WTC11 (cell line): ENCODE measurements at regions not wholly inside any gene's neighbourhood (a gene's known extent, or its start where the extent isn't known, plus 50 kb on each side); places are given as distances from the start of the nearest gene placed in this dataset.

ENCODE experiments used
- ATAC-seq: fragments of 200-7000 bp; cut with Tn5 transposase; 2 replicates; pipeline ENCODE4 v1.10.0; 2021; ENCODE audit warnings: mild to moderate bottlenecking, moderate library complexity
- CTCF ChIA-PET: fragments of 300-600 bp; sonication (Branson Sonifier 250); formaldehyde crosslinking; loops from one replicate; lab custom pipeline; 2021; ENCODE audit warnings: antibody characterized with exemption; lab: Charles Lee
- POLR2A ChIA-PET: fragments of 350-600 bp; sonication (Branson Sonifier 250); formaldehyde crosslinking; loops from one replicate; lab custom pipeline; 2021; ENCODE audit warnings: antibody characterized with exemption; lab: Charles Lee
- DNase-seq: peaks from one replicate; pipeline ENCODE4 v3.0.0; 2021; ENCODE audit warnings: low spot score
- H3K27ac Mint-ChIP-seq: 2 replicates; pipeline ENCODE4 v1.8.0; 2021; ENCODE audit warnings: mixed read lengths
- H3K27me3 Mint-ChIP-seq: 2 replicates; pipeline ENCODE4 v1.8.0; 2021; ENCODE audit warnings: low read depth, mild to moderate bottlenecking, moderate library complexity, mixed read lengths
- H3K36me3 Mint-ChIP-seq: 2 replicates; pipeline ENCODE4 v1.8.0; 2021; ENCODE audit warnings: mixed read lengths
- H3K4me1 Mint-ChIP-seq: 2 replicates; pipeline ENCODE4 v1.8.0; 2022; ENCODE audit warnings: mixed read lengths
- H3K4me3 Mint-ChIP-seq: 2 replicates; pipeline ENCODE4 v1.8.0; 2021; ENCODE audit warnings: mild to moderate bottlenecking, moderate library complexity, mixed read lengths
- H3K9me3 Mint-ChIP-seq: 2 replicates; pipeline ENCODE4 v1.8.0; 2021; ENCODE audit warnings: mixed read lengths
- AFF4 ChIP-seq: sonication (generic); formaldehyde crosslinking; IDR thresholded peaks from 2 replicates; pipeline ENCODE4 v1.8.1; 2023; ENCODE audit warnings: mild to moderate bottlenecking, missing genetic modification reagents, borderline replicate concordance
- ATF1 ChIP-seq: sonication (generic); formaldehyde crosslinking; IDR thresholded peaks from 2 replicates; pipeline ENCODE4 v1.8.1; 2023; ENCODE audit warnings: mild to moderate bottlenecking, moderate library complexity, missing genetic modification reagents
- ATF2 ChIP-seq: sonication (generic); formaldehyde crosslinking; IDR thresholded peaks from 2 replicates; pipeline ENCODE4 v1.8.1; 2022; ENCODE audit warnings: low read depth, missing genetic modification reagents, borderline replicate concordance
- ATF6 ChIP-seq: sonication (generic); formaldehyde crosslinking; IDR thresholded peaks from 2 replicates; pipeline ENCODE4 v1.8.1; 2023; ENCODE audit warnings: mild to moderate bottlenecking, missing genetic modification reagents
- E2F4 ChIP-seq: sonication (generic); formaldehyde crosslinking; IDR thresholded peaks from 2 replicates; pipeline ENCODE4 v1.8.1; 2022; ENCODE audit warnings: low read depth, mild to moderate bottlenecking, moderate library complexity, missing genetic modification reagents, borderline replicate concordance
- FOXJ3 ChIP-seq: sonication (generic); formaldehyde crosslinking; IDR thresholded peaks from 2 replicates; pipeline ENCODE4 v1.9.0; 2021; ENCODE audit warnings: missing genetic modification reagents, mild to moderate bottlenecking, borderline replicate concordance
- GABPB1 ChIP-seq: sonication (generic); formaldehyde crosslinking; IDR thresholded peaks from 2 replicates; pipeline ENCODE4 v1.8.1; 2023; ENCODE audit warnings: mild to moderate bottlenecking, missing genetic modification reagents
- JAZF1 ChIP-seq: fragments of 250-450 bp; sonication (Bioruptor Pico); IDR thresholded peaks from 2 replicates; pipeline ENCODE4 v1.9.0; 2021; ENCODE audit warnings: moderate library complexity, mild to moderate bottlenecking, inconsistent platforms
- KAT7 ChIP-seq: sonication (generic); formaldehyde crosslinking; IDR thresholded peaks from 2 replicates; pipeline ENCODE4 v1.8.1; 2023; ENCODE audit warnings: missing genetic modification reagents, mild to moderate bottlenecking, borderline replicate concordance
- NR1H2 ChIP-seq: sonication (generic); formaldehyde crosslinking; IDR thresholded peaks from 2 replicates; pipeline ENCODE4 v1.9.0; 2021; ENCODE audit warnings: mild to moderate bottlenecking, moderate library complexity, missing genetic modification reagents
- NR2C2 ChIP-seq: sonication (generic); formaldehyde crosslinking; IDR thresholded peaks from 2 replicates; pipeline ENCODE4 v1.8.0; 2022; ENCODE audit warnings: mild to moderate bottlenecking, missing genetic modification reagents
- STAT6 ChIP-seq: sonication (generic); formaldehyde crosslinking; conservative IDR thresholded peaks from 2 replicates; pipeline ENCODE4 v1.8.1; 2023; ENCODE audit warnings: mild to moderate bottlenecking, low read depth, missing genetic modification reagents, moderate library complexity
- USF1 ChIP-seq: sonication (generic); formaldehyde crosslinking; IDR thresholded peaks from 2 replicates; pipeline ENCODE4 v1.8.0; 2022; ENCODE audit warnings: mild to moderate bottlenecking, missing genetic modification reagents
- ZBTB21 ChIP-seq: sonication (generic); formaldehyde crosslinking; IDR thresholded peaks from 2 replicates; pipeline ENCODE4 v1.8.1; 2023; ENCODE audit warnings: mild to moderate bottlenecking, missing genetic modification reagents, borderline replicate concordance
- ZBTB43 ChIP-seq: sonication (generic); formaldehyde crosslinking; IDR thresholded peaks from 2 replicates; pipeline ENCODE4 v1.8.1; 2023; ENCODE audit warnings: mild to moderate bottlenecking, missing genetic modification reagents
- ZNF317 ChIP-seq: sonication (generic); formaldehyde crosslinking; IDR thresholded peaks from 2 replicates; pipeline ENCODE4 v1.8.1; 2023; ENCODE audit warnings: low read depth, mild to moderate bottlenecking, moderate library complexity, missing genetic modification reagents, borderline replicate concordance
- ZNF671 ChIP-seq: fragments of 250-450 bp; sonication (Bioruptor Pico); IDR thresholded peaks from 2 replicates; pipeline ENCODE4 v1.8.0; 2021; ENCODE audit warnings: mild to moderate bottlenecking
- TF ChIP-seq, protein P1 (sequence below): sonication (generic); formaldehyde crosslinking; IDR thresholded peaks from 2 replicates; pipeline ENCODE4 v1.8.0; 2022; ENCODE audit warnings: mild to moderate bottlenecking, missing genetic modification reagents

GRCh38 chr12:70052476-70052875, 190.8 kb upstream of the CNOT2 start (continued):
- TF ChIP-seq STAT6 (CRISPR knock-in tag) (no peak), ZNF317 (CRISPR knock-in tag) (no peak), E2F4 (CRISPR knock-in tag) (no peak), FOXJ3 (CRISPR knock-in tag) (no peak), ATF1 (CRISPR knock-in tag) (no peak), NR1H2 (CRISPR knock-in tag) (no peak), KAT7 (no peak), ZNF671 (CRISPR knock-in tag) (no peak)

GRCh38 chr12:70052931-70053497, 190.2 kb upstream of the CNOT2 start:
- peaks cover 36% of the 10 kb centered on the region for H3K4me1 Mint-ChIP-seq

DNA sequence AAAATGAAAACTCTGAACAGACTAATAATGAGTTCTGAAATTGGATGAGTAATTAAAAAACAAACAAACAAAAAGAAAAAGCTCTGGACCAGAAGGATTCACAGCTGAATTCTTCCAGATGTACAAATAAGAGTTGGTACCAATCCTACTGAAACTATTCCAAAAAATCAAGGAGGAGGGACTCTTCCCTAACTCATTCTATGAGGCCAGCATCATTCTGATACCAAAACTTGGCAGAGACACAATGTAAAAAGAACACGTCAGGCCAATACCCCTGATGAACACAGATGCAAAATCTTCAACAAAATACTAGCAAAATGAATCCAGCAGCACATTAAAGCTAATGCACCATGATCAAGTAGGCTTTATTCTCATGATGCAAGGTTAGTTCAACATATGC, 183.9 kb upstream of the CNOT2 start:
- DNase-seq (no peak), ATAC-seq (no peak)
- CTCF ChIA-PET, result no interaction called here
- no peak overlapping the region for H3K4me3 Mint-ChIP-seq
- POLR2A ChIA-PET, result no interaction called here
- H3K27me3 Mint-ChIP-seq, result no peaks in the 10 kb centered on the region
- no peak overlapping the region for H3K27ac Mint-ChIP-seq
- no peaks in the 10 kb centered on the region for H3K36me3 Mint-ChIP-seq
- no peaks in the 10 kb centered on the region; the same call in 1 of the 2 replicates for H3K9me3 Mint-ChIP-seq
- H3K4me1 Mint-ChIP-seq, result peaks cover 4% of the 10 kb centered on the region; the same call in 1 of the 2 replicates
- TF ChIP-seq ATF6 (CRISPR knock-in tag) (no peak), USF1 (no peak), ATF2 (CRISPR knock-in tag) (no peak), ZBTB21 (CRISPR knock-in tag) (no peak), AFF4 (CRISPR knock-in tag) (no peak), ZBTB43 (no peak), JAZF1 (no peak)
- TF ChIP-seq, protein P1, sequence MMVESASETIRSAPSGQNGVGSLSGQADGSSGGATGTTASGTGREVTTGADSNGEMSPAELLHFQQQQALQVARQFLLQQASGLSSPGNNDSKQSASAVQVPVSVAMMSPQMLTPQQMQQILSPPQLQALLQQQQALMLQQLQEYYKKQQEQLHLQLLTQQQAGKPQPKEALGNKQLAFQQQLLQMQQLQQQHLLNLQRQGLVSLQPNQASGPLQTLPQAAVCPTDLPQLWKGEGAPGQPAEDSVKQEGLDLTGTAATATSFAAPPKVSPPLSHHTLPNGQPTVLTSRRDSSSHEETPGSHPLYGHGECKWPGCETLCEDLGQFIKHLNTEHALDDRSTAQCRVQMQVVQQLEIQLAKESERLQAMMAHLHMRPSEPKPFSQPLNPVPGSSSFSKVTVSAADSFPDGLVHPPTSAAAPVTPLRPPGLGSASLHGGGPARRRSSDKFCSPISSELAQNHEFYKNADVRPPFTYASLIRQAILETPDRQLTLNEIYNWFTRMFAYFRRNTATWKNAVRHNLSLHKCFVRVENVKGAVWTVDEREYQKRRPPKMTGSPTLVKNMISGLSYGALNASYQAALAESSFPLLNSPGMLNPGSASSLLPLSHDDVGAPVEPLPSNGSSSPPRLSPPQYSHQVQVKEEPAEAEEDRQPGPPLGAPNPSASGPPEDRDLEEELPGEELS (CRISPR knock-in tag), result no peak

More at GRCh38 chr12:70052931-70053497, 190.2 kb upstream of the CNOT2 start:
- TF ChIP-seq GABPB1 (CRISPR knock-in tag) (peak; percentile 89), NR2C2 (no peak)
- TF ChIP-seq, all 79 proteins: peak for 1
- ChIA-PET POLR2A (no interaction called here), CTCF (no interaction called here)
- DNase-seq (no peak), ATAC-seq (no peak)
- Mint-ChIP-seq H3K4me3 (no peak overlapping the region), H3K9me3 (no peaks in the 10 kb centered on the region), H3K27me3 (no peaks in the 10 kb centered on the region), H3K36me3 (no peaks in the 10 kb centered on the region), H3K27ac (no peak overlapping the region)
